ENCODE measurements at regions not wholly inside any gene's neighbourhood (a gene's known extent, or its start where the extent isn't known, plus 50 kb on each side); places are given as distances from the start of the nearest gene placed in this dataset.

GRCh38 chr6:1081551-1082284, 230.2 kb upstream of the FOXQ1 start:
- TF ChIP-seq CTCF (IDR thresholded peaks at IDR 0.05; ENCODE audit: insufficient read depth, low read length, poor library complexity, severe bottlenecking) = no peak
- DNase-seq (ENCODE audit: extremely low read depth, insufficient read length) = no peak
- Histone ChIP-seq H3K4me3 (replicated peaks; ENCODE audit: low read depth, low read length) (no peak overlapping the region), H3K27me3 (replicated peaks; ENCODE audit: control insufficient read depth, insufficient read depth, low read length) (no peaks in the 10 kb centered on the region; the same call in 1 of the 2 replicates), H3K36me3 (ENCODE audit: control insufficient read depth, insufficient read depth, low read length) (no peaks in the 10 kb centered on the region)

GRCh38 chr6:1080453-1081337, 231.2 kb upstream of the FOXQ1 start:
- no peak for DNase-seq (ENCODE audit: extremely low read depth, insufficient read length)
- H3K4me3 ChIP-seq (replicated peaks; ENCODE audit: low read depth, low read length) = no peak overlapping the region
- no peaks in the 10 kb centered on the region for H3K36me3 ChIP-seq (ENCODE audit: control insufficient read depth, insufficient read depth, low read length)
- no peaks in the 10 kb centered on the region; the same call in 1 of the 2 replicates for H3K27me3 ChIP-seq (replicated peaks; ENCODE audit: control insufficient read depth, insufficient read depth, low read length)
- no peak for TF ChIP-seq CTCF (IDR thresholded peaks at IDR 0.05; ENCODE audit: insufficient read depth, low read length, poor library complexity, severe bottlenecking)

- no peaks in the 10 kb centered on the region for H3K36me3 ChIP-seq (ENCODE audit: control insufficient read depth, insufficient read depth, low read length)
- H3K27me3 ChIP-seq (replicated peaks; ENCODE audit: control insufficient read depth, insufficient read depth, low read length) = no peaks in the 10 kb centered on the region; the same call in none of the 2 replicates
- DNase-seq (ENCODE audit: extremely low read depth, insufficient read length) = no peak
- H3K4me3 ChIP-seq (replicated peaks; ENCODE audit: low read depth, low read length) = no peak overlapping the region
- no peak for TF ChIP-seq CTCF (IDR thresholded peaks at IDR 0.05; ENCODE audit: insufficient read depth, low read length, poor library complexity, severe bottlenecking)
Measured at GRCh38 chr6:1079525-1079924, 232.4 kb upstream of the FOXQ1 start.

- TF ChIP-seq CTCF (IDR thresholded peaks at IDR 0.05; ENCODE audit: insufficient read depth, low read length, poor library complexity, severe bottlenecking) = no peak
- H3K27me3 ChIP-seq (replicated peaks; ENCODE audit: control insufficient read depth, insufficient read depth, low read length) = peaks cover 2% of the 10 kb centered on the region
- no peak for DNase-seq (ENCODE audit: extremely low read depth, insufficient read length)
Measured at GRCh38 chr6:1077478-1078416, 234.2 kb upstream of the FOXQ1 start.

More at GRCh38 chr6:1077478-1078416, 234.2 kb upstream of the FOXQ1 start:
- Histone ChIP-seq H3K36me3 (ENCODE audit: control insufficient read depth, insufficient read depth, low read length) (no peaks in the 10 kb centered on the region), H3K4me3 (replicated peaks; ENCODE audit: low read depth, low read length) (no peak overlapping the region)
